Left hindlimb (tissue), 1 donor: ENCODE measurements at regions not wholly inside any gene's neighbourhood (a gene's known extent, or its start where the extent isn't known, plus 50 kb on each side); places are given as distances from the start of the nearest gene placed in this dataset.

Experiments
- DNase-seq: peaks from one replicate; pipeline ENCODE4 v3.0.0-alpha.2; 2018

DNA sequence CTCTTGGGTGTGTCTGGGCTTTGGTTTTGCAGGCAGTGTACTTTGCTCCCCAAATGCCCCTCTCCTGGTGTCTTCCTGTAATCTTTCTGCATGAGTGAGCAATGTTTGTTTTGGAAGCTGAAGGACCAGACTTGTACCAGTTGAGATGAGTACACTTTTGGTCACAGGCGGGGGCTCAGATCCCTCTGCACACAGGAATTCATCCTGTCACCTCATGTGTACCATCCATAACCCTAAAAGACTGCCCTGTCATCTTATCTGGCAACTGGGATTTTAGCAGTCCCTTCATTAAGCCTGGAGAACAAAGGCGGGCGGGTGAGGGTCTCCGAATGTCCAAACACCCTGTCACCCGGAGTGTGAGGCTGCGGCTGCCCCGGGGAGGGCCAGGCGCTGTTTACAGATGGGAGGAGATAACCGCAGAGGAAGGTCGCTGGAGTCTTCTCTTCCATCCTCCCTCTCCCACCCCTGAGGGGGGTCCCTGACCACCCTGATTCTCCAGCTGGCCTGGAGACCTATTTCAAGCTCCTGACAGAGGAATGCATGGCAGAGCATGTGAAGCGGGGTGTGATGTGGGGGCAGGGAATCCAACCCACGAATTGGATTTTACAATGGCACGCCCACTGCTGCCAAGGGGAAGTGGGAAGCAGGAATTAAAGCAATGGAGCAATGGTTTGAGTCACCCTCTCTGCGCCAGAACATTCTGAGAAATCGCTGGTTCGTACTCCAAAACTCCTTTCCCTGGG lies 158.2 kb upstream of the MYCN start:
- DNase-seq = no peak

GRCh38 chr2:15782769-15783294 lies 157.5 kb upstream of the MYCN start:
- no peak for DNase-seq

- no peak for DNase-seq
These were observed 156.9 kb upstream of the MYCN start for GRCh38 chr2:15783489-15783888.

DNA sequence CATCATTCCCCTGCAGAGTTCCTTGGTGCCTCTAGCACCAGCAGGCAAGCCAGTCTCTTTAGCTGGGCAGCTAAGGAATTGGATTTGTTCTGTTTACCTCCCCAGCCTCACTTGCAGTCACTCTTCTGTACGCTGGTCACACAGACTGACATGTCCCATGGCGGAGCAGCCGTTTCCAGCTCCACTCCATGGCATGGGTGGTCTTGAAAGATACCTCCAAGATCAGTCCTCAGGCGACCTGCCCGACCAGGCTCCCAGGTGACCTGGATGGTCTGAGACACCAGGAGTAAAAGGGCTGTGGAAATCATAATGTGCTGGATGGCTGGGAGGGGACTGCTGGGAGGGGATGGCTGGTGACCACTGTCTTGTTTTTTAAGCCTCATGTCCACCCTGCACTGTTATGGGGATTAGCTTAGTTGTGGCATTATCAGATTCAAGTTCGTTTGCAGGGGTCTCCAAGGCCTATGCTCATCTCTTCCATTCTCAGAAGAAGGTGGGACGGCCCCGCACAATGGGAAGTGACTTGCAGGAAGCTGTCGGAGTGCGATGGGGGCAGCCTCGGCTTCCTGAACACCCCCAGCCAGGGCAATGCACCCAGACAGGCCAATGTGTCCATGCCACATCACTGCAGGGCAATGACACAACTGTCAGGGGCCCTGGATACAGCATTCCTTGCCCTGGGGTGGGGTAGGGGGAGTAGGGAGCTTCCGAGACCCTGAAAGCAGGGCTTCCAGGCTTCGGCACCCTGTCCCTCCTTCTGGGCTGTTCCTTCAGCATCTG lies 156.1 kb upstream of the MYCN start:
- no peak for DNase-seq

GRCh38 chr2:15784886-15785801 lies 155.2 kb upstream of the MYCN start:
- no peak for DNase-seq

GRCh38 chr2:15786003-15786654 lies 154.2 kb upstream of the MYCN start:
- no peak for DNase-seq

GRCh38 chr2:15786901-15787300 lies 153.4 kb upstream of the MYCN start:
- no peak for DNase-seq

DNA sequence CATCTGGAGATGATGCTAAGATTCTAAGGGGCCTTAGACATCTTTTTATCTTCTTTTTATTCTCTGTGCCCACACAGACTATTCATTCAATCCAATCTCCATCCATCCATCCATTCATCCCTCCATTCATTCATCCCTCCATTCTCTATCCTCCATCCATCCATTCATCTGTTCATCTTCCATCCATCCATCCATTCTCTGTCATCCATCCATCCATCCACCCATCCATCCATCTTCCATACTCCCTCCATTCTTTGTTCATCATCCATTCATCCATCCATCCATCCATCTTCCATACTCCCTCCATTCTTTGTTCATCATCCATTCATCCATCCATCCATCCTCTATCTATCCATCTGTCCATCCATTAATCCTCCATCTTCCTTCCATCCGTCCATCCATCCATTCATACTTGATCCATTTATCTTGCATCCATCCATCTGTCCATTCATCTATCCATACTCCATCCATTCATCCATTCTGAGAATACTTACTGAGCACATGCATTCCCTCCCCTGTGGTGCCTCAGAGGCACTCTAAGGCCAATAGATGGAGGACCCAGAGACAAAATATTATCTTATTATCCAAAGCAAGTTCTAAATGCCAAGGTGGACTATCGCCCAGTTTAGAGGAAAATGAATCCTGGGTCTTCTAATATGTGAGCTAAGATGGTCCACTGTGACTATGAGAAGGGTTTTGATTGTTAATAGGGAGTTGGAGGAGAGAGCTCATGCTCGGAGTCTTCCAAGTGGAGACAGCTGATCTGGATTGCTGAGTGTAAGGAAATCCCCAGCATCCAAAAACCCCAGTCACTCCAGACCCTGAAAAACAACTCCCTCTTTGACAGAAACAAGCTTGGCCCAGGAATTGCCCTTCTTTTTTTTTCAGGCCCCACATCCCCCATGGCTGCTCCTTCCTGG lies 152.6 kb upstream of the MYCN start:
- DNase-seq = no peak

GRCh38 chr2:15788455-15788829 lies 151.9 kb upstream of the MYCN start:
- no peak for DNase-seq

DNA sequence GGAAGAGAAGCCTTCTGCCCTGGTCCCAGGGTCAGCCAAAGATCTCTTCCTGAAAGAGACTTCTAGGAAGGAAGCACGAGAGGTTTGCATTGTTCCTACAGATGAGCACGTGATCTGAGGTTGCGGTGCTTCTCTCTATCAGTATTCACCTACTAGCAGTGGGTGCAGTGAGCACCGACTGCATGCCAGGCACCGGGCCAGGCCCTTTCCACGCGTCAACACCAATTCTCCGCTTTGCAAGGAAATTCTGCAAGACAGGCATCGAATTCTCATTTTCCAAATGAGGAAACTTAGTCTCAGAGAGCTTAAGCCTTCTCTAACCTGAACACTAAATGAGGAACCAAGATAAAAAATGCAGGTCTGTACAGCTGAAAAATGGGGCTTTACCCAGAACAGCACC lies 151.5 kb upstream of the MYCN start:
- DNase-seq = no peak

DNA sequence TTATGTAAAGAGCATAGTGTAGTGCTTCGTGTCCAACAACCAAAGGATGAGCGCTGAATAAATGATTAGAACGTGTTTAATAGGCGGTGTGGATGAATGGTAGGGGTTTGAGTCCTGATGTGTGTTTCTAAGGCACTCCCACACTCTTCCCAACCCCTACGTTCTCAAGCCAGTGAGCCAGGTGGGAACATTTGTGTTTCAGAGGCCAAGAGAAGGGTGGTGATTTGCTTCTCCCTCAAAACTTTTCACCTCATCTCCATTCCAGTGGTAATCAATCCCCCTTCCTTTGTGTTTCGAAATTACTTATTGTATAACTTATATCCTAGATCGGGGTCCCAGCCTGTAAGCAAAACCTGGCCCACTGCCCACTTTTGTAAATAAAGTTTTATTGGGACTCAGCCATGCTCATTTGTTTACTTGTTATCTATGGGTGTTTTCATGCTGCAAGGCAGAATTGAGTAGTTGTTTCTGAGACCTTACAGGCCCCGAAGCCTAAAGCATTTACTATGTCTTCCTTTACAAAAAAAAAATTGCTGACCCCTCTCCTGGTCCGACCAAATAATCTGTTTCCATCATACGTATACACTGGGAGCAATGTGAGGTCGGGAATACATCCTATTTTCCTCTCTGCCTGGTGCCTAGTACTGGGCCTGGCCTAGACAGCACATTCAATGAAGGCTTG lies 150.8 kb upstream of the MYCN start:
- DNase-seq = no peak

DNA sequence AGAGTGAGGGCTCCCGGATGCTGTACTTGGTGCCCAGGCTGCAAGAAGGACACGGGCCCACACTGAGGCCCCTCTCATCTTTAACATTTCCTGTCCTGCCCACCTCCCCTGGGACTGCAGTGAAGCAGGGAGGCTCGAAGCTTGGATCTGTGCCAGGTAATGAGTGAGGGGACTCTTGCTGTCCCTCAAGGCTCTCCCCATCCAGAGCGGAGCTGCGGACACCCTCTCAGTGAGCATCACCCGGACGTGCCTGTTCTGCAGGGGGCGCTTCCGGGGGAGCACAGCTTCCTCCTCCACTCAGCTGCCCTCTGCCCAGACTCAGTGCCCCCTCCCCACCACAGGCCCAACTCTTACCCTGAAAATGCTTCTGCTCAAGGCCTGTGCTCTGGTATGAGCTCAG lies 150.0 kb upstream of the MYCN start:
- no peak for DNase-seq

DNA sequence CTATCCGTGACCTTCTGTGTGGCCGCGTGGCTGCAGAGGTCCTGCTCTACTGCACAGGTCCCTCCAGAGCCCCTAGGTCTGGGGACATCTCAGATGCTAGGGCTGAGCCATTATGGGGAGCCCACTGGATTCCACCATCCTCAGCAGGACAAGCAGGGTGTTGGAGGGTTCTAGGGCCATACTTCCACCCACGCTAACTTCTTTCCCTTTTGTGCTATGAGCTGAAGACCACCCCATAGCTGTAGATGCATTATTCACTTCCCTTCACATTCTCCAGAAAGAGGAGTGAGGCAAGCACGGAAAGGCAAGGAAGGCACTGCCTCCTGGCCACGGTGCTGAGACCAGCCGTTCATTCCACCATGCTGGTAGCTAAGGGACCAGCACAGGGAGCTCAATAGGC lies 149.5 kb upstream of the MYCN start:
- no peak for DNase-seq

DNA sequence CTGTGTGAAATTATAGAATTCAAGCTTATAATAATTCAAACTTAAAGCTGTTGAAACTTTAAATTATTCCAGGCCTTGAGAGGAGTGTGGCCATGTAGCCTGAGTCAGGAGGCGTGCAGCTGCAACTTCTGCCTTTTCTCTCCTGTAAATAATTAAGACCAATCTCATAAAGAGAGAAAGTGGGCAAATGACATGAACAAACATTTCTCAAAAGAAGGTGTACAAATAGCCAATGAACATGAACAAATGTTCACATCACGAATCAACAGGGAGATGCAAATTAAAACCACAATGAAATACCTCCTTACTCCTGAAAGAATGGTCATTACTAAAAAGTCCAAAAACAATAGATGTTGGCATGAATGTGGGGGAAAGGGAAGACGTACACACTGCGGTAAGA lies 149.1 kb upstream of the MYCN start:
- DNase-seq = no peak

GRCh38 chr2:15792331-15792730 lies 148.0 kb upstream of the MYCN start:
- no peak for DNase-seq

GRCh38 chr2:15793078-15793913 lies 147.1 kb upstream of the MYCN start:
- no peak for DNase-seq

DNA sequence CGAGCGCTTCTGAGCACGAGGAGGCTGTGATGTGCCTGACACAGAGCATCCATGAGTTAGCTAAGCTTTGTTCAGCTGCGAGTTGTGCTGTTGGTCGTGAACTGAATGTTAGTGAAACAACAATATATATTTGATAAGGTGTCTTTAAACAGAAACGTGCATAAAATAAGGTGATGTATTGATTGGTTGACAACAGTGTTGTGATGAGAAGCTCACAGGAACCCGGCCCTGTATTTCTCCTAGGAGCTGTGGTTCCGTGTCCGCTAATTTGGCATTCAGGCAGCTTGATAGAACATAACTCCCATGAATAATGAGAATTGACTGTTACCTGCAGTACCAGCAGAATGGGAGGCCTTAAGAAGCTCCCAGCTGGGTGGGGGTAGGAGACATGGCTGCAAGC lies 146.4 kb upstream of the MYCN start:
- no peak for DNase-seq

GRCh38 chr2:15794608-15795134 lies 145.7 kb upstream of the MYCN start:
- no peak for DNase-seq

- DNase-seq = peak; percentile 87
These were observed 144.9 kb upstream of the MYCN start for GRCh38 chr2:15795426-15795825.
